ENCODE measurements at regions not wholly inside any gene's neighbourhood (a gene's known extent, or its start where the extent isn't known, plus 50 kb on each side); places are given as distances from the start of the nearest gene placed in this dataset.

DNA sequence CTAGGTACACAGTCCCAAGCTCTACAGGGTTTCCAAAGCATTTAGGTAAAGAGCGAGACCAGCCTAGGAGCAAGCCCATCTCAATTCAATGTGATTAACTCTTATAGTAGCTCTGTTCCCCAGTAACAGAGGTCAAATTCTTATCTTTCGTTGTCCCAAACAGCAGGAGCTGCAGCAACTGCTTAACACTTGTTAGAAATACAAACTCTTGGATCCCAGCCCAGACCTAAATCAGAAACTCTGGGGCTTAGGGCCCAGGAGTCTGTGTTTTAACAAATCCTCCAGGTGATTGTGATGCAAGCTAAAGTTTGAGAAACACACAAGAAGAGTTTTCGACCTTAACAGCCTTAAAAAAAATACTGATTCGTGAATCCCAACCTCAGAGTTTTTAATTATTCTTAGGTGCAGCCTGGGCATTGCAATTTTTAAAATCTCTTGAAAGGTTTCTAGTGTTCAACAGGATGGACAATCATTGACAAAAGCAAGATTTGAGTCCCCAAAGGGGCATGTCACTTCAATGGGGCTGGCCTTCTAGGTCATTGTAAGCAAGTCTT lies 127.4 kb upstream of the HCRTR2 start:
- no peak overlapping the region for H3K27ac ChIP-seq (ENCODE audit: low read length)
- POLR2A ChIA-PET: no interaction called here

DNA sequence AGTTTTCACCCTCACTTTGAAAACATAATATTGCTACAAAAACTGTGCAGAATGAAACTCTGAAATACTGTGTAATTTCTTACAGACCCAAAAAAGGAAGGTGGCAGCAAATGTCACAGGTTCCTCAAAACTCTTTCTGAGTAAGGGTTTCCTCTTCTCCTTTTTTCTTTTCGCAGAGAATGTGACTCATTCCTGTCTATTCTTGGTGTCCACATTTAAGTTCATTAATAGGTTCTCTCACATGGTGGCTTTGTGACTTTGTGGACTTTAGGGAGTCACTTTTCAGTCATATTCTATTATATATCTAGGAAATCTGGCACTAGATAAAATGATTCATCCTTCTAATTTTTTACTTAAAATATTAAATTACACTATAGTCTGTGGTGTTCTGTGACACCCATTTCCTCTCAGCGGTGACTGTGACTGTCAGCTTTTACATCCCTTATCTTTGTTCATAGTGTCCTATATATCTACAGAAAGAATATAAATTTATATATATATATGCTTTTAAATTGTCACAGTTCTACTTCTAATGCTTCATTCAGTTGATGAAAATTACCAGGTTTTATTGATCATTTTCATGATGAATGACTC lies 126.8 kb upstream of the HCRTR2 start:
- no peak for TF ChIP-seq POLR2AphosphoS5 (IDR thresholded peaks at IDR 0.05; ENCODE audit: low read depth, low read length)
- TF ChIP-seq TCF7L2 (IDR thresholded peaks at IDR 0.05; ENCODE audit: low read depth, low read length): no peak
- DNase-seq (ENCODE audit: low read depth, low spot score) (no peak), ATAC-seq (no peak)
- H3K27ac ChIP-seq (ENCODE audit: low read length): no peak overlapping the region
- in situ Hi-C loops (cut with HindIII; ENCODE audit: low pct_unique_long_range_greater_than_20kb, low sequenced_read_pairs) (no loop called here), intact Hi-C loops (cut with micrococcal nuclease; ENCODE audit: unreplicated experiment) (no loop called here)
- ChIA-PET CTCF (no interaction called here), POLR2A (no interaction called here)
- no peaks in the 10 kb centered on the region for H3K27me3 ChIP-seq (ENCODE audit: control insufficient read depth, insufficient read depth, low read length)
- H3K9me3 ChIP-seq (ENCODE audit: control insufficient read depth, insufficient read depth, low read depth, low read length): no peaks in the 10 kb centered on the region
- no peak overlapping the region for H3K4me3 ChIP-seq (ENCODE audit: low read depth in 2 of 2, low read length in 2 of 2)
- no peaks in the 10 kb centered on the region for H3K4me1 ChIP-seq (ENCODE audit: control insufficient read depth, insufficient read depth, low read length)
- H3K36me3 ChIP-seq (ENCODE audit: control insufficient read depth, insufficient read depth, low read length): no peaks in the 10 kb centered on the region
- BruUV-seq (replicated peaks): no TSS peak

More for the DNA sequence above, 127.4 kb upstream of the HCRTR2 start:
- ATAC-seq: no peak
- BruUV-seq (replicated peaks): no TSS peak
- no peaks in the 10 kb centered on the region for H3K36me3 ChIP-seq (ENCODE audit: control insufficient read depth, insufficient read depth, low read length)
- no peaks in the 10 kb centered on the region for H3K4me1 ChIP-seq (ENCODE audit: control insufficient read depth, insufficient read depth, low read length)
- CTCF ChIA-PET: no interaction called here
- intact Hi-C loops (cut with micrococcal nuclease; ENCODE audit: unreplicated experiment) (no loop called here), in situ Hi-C loops (cut with HindIII; ENCODE audit: low pct_unique_long_range_greater_than_20kb, low sequenced_read_pairs) (no loop called here)
- no peak overlapping the region for H3K4me3 ChIP-seq (ENCODE audit: low read depth in 2 of 2, low read length in 2 of 2)
- TF ChIP-seq TCF7L2 (IDR thresholded peaks at IDR 0.05; ENCODE audit: low read depth, low read length) (no peak), SIN3A (IDR thresholded peaks at IDR 0.05; ENCODE audit: borderline replicate concordance, insufficient read depth, low read depth, low read length) (no peak)
- TF ChIP-seq, protein P1, sequence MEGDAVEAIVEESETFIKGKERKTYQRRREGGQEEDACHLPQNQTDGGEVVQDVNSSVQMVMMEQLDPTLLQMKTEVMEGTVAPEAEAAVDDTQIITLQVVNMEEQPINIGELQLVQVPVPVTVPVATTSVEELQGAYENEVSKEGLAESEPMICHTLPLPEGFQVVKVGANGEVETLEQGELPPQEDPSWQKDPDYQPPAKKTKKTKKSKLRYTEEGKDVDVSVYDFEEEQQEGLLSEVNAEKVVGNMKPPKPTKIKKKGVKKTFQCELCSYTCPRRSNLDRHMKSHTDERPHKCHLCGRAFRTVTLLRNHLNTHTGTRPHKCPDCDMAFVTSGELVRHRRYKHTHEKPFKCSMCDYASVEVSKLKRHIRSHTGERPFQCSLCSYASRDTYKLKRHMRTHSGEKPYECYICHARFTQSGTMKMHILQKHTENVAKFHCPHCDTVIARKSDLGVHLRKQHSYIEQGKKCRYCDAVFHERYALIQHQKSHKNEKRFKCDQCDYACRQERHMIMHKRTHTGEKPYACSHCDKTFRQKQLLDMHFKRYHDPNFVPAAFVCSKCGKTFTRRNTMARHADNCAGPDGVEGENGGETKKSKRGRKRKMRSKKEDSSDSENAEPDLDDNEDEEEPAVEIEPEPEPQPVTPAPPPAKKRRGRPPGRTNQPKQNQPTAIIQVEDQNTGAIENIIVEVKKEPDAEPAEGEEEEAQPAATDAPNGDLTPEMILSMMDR (IDR thresholded peaks at IDR 0.05): no peak
- H3K9me3 ChIP-seq (ENCODE audit: control insufficient read depth, insufficient read depth, low read depth, low read length): no peaks in the 10 kb centered on the region
- H3K27me3 ChIP-seq (ENCODE audit: control insufficient read depth, insufficient read depth, low read length): no peaks in the 10 kb centered on the region
- no peak for DNase-seq (ENCODE audit: low read depth, low spot score)

DNA sequence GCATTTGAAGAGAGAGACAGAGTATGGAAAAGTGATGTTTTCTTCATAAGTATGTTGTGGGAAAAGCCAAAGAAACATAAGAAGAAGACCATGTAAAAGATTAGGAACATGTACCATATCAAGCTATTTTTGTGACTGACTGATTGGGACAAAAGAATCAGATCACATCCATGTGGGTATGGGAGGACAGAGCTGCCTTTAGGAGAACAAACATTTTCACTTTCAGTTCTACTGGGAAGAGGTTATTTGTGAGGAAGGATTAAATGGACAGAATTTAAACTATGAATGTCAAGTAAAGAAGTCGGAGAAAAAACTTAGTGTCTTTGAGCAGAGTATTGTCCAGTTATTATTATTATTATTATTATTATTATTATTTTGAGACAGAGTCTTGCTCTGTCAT lies 124.4 kb upstream of the HCRTR2 start:
- Histone ChIP-seq H3K27ac (ENCODE audit: low read length) (no peak overlapping the region), H3K27me3 (ENCODE audit: control insufficient read depth, insufficient read depth, low read length) (no peaks in the 10 kb centered on the region), H3K4me1 (ENCODE audit: control insufficient read depth, insufficient read depth, low read length) (no peaks in the 10 kb centered on the region), H3K4me3 (ENCODE audit: low read depth in 2 of 2, low read length in 2 of 2) (no peak overlapping the region), H3K9me3 (ENCODE audit: control insufficient read depth, insufficient read depth, low read depth, low read length) (no peaks in the 10 kb centered on the region), H3K36me3 (ENCODE audit: control insufficient read depth, insufficient read depth, low read length) (no peaks in the 10 kb centered on the region)
- no TSS peak for BruUV-seq (replicated peaks)
- DNase-seq (ENCODE audit: low read depth, low spot score): no peak
- ChIA-PET CTCF (no interaction called here), POLR2A (no interaction called here)
- ATAC-seq: no peak
- TF ChIP-seq, protein P1 (IDR thresholded peaks at IDR 0.05): no peak
- TF ChIP-seq TCF7L2 (IDR thresholded peaks at IDR 0.05; ENCODE audit: low read depth, low read length) (no peak), SIN3A (IDR thresholded peaks at IDR 0.05; ENCODE audit: borderline replicate concordance, insufficient read depth, low read depth, low read length) (no peak), POLR2AphosphoS5 (IDR thresholded peaks at IDR 0.05; ENCODE audit: low read depth, low read length) (no peak)
- TF ChIP-seq, protein P2, sequence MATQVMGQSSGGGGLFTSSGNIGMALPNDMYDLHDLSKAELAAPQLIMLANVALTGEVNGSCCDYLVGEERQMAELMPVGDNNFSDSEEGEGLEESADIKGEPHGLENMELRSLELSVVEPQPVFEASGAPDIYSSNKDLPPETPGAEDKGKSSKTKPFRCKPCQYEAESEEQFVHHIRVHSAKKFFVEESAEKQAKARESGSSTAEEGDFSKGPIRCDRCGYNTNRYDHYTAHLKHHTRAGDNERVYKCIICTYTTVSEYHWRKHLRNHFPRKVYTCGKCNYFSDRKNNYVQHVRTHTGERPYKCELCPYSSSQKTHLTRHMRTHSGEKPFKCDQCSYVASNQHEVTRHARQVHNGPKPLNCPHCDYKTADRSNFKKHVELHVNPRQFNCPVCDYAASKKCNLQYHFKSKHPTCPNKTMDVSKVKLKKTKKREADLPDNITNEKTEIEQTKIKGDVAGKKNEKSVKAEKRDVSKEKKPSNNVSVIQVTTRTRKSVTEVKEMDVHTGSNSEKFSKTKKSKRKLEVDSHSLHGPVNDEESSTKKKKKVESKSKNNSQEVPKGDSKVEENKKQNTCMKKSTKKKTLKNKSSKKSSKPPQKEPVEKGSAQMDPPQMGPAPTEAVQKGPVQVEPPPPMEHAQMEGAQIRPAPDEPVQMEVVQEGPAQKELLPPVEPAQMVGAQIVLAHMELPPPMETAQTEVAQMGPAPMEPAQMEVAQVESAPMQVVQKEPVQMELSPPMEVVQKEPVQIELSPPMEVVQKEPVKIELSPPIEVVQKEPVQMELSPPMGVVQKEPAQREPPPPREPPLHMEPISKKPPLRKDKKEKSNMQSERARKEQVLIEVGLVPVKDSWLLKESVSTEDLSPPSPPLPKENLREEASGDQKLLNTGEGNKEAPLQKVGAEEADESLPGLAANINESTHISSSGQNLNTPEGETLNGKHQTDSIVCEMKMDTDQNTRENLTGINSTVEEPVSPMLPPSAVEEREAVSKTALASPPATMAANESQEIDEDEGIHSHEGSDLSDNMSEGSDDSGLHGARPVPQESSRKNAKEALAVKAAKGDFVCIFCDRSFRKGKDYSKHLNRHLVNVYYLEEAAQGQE (IDR thresholded peaks at IDR 0.05; ENCODE audit: insufficient read depth in 1 of 2, low read depth in 2 of 2, low read length in 1 of 2): no peak
- intact Hi-C loops (cut with micrococcal nuclease; ENCODE audit: unreplicated experiment): no loop called here
- in situ Hi-C loops (cut with HindIII; ENCODE audit: low pct_unique_long_range_greater_than_20kb, low sequenced_read_pairs): no loop called here

Data from Panc1 (cell line).